H54 (cell line): ENCODE measurements at regions not wholly inside any gene's neighbourhood (a gene's known extent, or its start where the extent isn't known, plus 50 kb on each side); places are given as distances from the start of the nearest gene placed in this dataset.
A peak's percentile ranks its signal among the peaks of the same experiment; 100 is the strongest.

Source experiments
- DNase-seq: peaks from one replicate; pipeline ENCODE4 v3.0.0; 2011; ENCODE audit warnings: low spot score, mixed read lengths; ENCODE audit not compliant: insufficient read length
- FAIRE-seq: peaks from 3 replicates; lab custom pipeline; 2011; peaks lifted over from hg19 to GRCh38; lab: Jason Lieb, UNC
- POLR2A ChIP-seq: IDR thresholded peaks from 2 replicates; pipeline ENCODE4 v1.6.1; 2011; ENCODE audit warnings: low read depth, mild to moderate bottlenecking, low read length

DNA sequence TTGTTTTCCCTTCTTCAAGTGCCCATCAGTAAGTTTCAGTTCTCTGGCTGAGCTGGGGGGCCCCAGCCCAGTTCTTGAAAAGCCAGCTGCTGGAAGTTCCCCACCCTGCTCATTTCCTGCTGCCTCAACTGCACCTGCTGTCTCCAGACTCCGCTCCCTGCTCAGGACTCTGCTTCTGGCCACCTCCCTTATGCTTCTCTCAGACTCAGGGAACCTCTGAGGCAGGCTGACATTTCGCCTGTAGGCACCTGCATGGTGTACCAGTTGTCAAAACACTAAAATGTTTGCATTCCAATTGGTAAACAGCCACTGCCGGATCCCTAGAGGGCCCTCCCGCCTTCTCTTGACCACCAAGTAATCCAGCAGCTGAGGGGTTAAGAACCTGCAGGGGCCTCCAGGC lies 136.5 kb upstream of the VRK1 start:
- DNase-seq: no peak
- no peak for FAIRE-seq
- TF ChIP-seq POLR2A: no peak

DNA sequence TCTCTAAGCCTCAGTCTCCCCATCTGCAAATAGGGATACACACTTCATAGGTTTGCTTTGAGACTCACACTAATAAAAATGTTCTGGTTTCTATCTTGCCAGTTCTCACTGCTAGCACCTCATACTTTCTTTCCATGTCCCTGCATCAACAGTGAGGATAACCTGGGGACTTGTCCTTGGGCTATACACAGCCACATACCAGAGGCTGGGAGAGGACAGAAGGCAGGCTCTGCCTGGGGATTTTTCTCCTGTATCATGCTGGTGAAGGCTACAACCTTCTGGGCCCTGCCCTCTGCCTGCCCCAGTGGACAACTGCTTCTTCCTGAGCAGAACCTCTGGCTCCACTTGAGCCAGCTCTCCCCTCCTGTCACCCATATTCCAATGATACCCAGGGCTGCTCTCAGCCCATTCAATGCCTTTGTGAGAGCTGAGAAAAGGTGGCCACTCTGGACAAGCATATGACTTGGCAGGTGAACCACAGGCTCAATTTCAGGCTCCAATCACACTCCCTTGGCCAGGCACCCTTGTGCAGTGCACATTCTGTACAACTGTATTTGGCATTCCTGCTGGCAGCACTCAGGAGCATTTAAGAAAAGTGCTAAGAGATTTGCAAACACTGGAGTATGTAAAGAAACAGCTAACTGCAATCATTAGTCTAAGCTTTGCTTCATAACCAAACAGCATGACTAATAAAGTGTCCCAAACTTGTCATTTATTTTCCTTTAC lies 135.8 kb upstream of the VRK1 start:
- DNase-seq (no peak), FAIRE-seq (no peak)
- no peak for TF ChIP-seq POLR2A

DNA sequence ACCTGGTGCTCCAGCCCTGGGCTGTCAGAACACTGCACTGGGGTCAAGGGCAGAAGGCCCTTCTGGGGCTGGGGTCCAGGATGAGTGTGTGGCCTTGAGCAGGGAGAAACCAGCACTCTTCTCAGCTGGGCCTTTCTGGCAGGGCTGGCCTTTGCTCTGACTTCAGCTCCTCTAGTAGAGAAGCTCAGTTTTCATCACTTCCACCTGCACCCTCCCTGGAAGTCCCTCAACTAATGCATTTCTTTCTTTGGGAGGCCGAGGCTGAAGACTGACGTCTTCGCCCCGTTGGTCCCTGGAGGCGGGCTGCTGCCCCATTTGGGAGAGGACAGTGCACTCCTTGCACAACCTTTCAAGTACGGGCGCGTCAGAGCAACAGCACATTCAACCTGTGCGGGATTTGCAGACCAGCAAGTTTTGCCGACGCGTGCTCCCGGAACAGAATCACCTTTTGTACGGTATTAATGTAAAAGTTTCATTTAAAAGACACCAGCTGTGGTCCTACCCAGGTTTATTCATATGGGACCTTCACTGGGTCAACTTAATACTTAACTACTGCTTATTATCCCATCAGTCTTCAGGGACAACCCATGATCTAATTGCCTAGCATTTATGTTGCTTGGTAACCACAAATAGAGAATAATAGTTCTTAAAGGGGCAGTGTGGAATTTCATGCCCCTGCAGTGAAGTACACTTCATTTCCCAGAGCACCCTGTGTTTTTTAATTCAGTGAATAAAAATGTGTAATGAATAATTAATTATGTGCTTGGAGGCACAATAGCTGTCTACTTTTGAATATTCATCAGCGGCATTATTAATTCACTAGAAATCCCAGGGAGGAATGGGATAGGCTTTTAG lies 134.8 kb upstream of the VRK1 start:
- no peak for TF ChIP-seq POLR2A
- FAIRE-seq (no peak), DNase-seq (no peak)

DNA sequence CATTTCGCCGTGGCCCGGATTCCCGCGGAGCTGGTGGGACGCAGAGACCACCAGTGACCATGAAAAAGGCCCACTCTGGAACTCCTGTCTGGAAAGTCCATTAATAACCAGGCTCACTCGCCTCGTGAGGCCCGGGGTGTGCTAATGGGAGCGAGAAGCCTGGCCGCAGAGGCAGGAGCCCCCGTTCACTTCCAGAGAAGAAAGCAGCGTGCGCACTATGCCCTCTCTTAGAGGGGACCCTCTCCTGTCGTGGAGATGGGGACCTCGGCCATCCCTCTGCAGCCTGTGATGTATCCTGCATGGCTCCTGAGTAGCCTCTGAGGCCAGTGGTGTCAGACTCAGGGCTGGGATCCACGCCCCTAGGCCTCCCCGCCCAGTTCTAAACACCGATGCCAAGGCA lies 134.1 kb upstream of the VRK1 start:
- DNase-seq: no peak
- TF ChIP-seq POLR2A: no peak
- no peak for FAIRE-seq

DNA sequence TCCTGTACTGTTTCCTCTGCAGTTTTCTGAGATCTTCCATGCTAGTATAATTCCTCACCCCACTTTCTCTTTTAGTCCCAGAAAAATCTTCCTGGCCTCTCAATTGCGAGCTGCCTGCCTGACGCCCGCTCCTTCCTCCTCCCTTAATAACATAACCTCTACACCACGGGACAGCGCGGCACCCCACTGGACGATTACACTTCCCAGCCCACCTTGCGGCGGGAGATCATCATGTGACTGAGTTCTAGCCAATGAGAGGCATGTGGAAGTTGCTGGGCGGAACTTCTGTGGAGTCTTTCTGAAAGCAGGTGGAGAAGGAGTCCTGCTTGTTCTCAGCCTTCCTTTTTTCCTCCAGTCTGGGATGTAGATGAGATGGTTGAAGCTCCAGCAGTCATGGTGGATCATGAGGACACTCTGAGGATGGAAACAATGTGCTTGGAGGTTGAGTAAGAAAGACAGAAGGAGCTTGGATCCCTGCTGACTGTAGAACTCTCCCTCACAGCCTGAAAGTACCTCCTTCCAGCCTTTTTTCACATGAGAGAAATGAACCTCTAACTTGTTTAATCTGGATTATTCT lies 133.6 kb upstream of the VRK1 start:
- FAIRE-seq (no peak), DNase-seq (no peak)
- no peak for TF ChIP-seq POLR2A

DNA sequence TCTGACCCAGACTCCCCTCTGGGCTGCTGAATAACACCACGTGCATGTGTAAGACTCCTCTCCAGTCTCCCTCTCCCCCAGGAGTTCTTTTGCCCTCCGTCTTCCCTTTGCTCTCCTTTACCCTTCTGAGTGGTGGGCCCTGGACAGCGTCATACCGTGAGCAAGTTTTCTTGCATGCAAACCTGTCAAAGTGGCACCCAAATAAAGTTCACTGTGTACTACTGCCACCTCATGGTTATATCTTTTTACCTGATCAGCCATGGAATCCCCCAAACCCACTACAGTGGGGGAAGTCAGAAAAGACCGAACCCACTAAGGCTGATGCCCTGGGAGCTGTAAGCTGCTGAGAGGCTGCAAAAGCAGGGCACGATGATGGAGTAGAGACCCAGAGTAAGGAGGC lies 131.1 kb upstream of the VRK1 start:
- FAIRE-seq: no peak
- DNase-seq: no peak
- TF ChIP-seq POLR2A: no peak

DNA sequence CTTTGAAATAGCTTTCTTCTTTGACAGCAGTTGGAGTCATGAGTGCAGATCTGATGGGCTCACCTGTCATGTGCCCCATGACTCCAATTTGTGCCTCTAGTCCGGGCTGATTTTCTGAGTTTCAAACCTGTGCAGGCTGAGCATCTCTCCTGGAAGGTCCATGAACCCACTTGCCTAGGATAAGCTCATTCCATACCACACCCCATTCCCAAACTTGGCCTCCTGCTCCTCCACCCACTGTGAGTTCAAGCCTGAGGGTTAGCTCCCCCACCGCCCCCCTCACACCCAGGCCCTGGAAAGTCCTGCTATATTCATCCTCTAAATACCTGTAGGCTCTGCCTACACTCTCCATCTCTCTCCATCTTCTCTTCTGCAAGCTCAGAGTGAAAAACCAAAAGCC lies 126.8 kb upstream of the VRK1 start:
- DNase-seq: no peak
- no peak for TF ChIP-seq POLR2A
- no peak for FAIRE-seq

DNA sequence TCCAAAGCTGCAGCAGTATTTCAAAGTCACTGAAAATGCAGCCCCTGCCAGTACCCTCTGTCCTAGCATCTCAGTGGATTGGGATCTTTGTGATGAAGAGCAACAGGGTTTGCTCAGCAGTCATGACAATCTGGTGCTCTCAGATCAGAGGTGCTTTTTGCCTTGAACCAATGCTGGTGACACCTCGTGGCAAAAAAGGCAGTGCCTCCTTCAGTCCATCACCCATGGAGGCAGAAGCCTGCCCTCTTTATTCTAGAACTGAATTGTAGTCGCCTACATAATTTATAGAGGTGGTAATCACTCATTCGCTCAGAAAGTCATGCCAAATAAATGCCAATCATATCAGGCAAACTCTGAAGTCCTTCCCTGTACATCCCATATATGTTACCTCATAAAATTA lies 126.0 kb upstream of the VRK1 start:
- no peak for TF ChIP-seq POLR2A
- FAIRE-seq: no peak
- DNase-seq: no peak

DNA sequence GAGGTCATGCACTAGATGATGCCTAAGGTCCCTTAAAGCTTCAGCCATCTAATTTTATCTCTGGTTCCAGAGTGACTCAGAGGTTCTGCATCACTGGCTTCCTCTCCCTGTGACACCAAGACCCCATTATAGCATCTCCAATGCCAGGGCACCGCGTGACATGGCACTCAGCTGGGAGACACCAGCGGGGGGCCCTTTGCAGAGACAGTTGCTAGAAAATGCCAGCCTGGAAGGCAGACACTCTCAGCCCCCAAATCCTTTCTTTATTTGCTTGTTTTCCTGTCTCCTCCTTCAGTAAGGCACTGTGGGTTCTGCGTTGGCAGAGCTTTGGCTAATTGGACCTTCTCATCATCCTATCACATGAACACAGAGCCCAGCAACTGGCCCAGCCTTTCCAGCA lies 123.5 kb upstream of the VRK1 start:
- no peak for FAIRE-seq
- no peak for TF ChIP-seq POLR2A
- DNase-seq: no peak

DNA sequence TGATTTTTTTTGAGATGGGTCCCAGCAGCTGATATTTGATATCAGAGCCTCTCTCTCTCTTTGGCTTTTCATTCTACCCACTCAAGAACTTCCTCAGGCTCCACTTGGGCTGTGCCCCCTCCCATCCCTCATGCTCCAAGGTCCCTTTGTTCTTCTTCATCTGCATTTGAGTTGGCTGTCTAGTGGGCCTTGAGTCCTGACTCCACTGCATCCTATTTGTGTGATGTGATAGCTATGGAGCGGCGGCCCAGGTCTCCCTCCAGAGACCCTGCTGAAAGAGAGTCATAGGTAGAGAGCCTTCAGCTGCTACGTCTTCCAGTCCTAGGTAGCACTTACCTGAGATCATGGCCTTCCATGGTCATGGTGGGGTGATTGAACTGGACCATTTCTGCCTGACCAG lies 123.1 kb upstream of the VRK1 start:
- FAIRE-seq: no peak
- no peak for DNase-seq

DNA sequence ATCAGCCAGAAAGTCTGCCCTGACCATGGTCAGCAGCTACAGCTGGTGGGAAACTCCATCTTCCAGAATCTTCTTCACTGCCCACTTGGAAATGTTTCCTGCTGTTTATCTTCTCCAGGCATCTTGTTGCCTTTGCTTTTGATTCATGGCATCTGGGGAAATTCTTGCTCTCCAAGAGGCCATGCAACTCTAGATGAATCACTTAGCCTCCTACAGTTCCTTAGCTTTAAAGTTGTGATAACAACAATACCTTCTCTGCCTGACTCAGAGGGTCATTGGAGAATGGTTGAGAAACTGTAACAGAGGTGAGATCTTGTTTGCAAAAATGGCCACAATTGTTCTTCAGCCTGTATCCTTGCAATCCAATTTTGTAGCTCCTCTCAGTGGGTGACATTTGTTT lies 121.0 kb upstream of the VRK1 start:
- FAIRE-seq (no peak), DNase-seq (peak; percentile 16)
- TF ChIP-seq POLR2A: no peak

More for the DNA sequence above, 123.1 kb upstream of the VRK1 start:
- no peak for TF ChIP-seq POLR2A

DNA sequence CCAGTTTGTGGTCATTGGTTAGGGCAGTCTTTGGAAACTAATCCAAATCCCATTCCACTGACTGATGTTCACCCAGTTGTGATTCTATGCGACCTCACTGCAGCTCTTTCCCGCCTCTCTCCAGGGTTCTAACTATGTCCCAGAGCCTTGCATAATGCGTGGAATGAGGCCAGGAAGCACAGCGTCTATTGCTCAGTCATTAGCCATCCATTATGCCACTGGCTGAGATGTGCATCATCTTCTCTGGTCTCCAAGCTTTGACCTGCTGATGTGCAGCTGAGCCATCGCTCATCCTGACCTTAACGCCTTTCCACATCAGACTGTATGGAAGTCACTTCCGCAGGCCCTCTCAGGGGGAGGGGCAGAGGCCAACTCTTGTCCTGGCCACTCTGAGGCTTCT lies 115.4 kb upstream of the VRK1 start:
- no peak for TF ChIP-seq POLR2A
- FAIRE-seq (peak; percentile 53), DNase-seq (peak; percentile 26)

DNA sequence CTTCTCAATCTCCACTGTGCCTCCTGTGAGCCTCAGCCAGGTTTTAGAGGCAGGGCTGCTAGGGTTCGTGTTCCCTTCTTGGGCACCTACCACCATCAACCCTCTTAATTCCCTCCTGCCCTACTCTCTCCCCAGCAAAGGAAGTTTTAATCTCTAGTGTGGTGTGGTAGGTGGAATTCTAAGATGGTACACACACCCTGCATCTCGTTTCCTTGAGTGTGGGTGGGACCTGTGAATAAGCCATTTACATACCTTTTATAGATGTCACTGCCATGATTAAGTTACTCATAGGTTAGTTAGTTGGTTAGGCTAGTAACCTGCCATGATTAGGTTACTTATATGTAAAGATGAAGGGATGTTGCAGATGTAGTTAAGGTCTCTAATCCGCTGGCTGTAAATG lies 114.8 kb upstream of the VRK1 start:
- DNase-seq: no peak
- no peak for FAIRE-seq
- TF ChIP-seq POLR2A: no peak

DNA sequence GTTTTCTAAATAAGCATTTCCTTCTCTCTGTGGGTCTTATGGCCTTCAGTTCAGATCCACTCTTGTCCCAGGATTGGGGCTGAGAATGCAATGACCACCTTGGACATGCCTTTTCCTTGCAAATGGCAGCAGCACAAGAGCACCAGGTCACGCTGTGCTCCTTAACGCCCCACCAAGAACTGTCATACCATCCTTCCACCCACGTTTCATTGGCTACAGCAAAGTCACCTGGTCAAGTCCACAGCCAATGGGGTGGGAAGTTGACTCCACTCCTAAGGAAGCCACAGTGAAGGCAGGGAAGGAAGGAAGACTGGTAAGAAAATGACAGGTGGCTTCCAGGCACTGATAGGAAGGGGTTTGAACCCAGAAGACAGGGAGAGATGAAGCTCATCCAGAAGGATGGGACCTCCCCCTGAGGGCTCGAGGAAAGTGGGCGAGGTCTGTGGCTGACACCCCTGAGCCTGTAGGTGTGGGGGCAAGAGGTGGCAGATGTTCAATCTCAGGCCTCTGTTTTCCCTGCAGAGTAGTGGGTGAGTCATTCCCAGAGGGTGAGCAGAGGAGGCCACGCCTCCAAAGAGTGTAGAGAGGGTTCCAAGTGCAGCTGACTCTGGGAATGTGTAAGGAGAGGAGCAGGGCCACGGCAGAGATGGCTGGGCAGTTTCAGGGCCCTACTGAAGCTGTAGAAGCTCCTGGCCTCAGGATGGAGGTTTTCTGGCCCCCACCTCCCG lies 113.5 kb upstream of the VRK1 start:
- FAIRE-seq (peak; percentile 33), DNase-seq (peak; percentile 33)
- TF ChIP-seq POLR2A: no peak
